ENCODE measurements at regions not wholly inside any gene's neighbourhood (a gene's known extent, or its start where the extent isn't known, plus 50 kb on each side); places are given as distances from the start of the nearest gene placed in this dataset.

- FAIRE-seq (no peak), DNase-seq (ENCODE audit: low read depth) (no peak)
- Histone ChIP-seq H3K27me3 (ENCODE audit: control insufficient read depth, insufficient read depth, low read length) (no peaks in the 10 kb centered on the region), H3K4me3 (ENCODE audit: low read depth, low read length) (no peak overlapping the region), H3K36me3 (ENCODE audit: control insufficient read depth, insufficient read depth, low read length) (no peaks in the 10 kb centered on the region)
- TF ChIP-seq, protein P1, sequence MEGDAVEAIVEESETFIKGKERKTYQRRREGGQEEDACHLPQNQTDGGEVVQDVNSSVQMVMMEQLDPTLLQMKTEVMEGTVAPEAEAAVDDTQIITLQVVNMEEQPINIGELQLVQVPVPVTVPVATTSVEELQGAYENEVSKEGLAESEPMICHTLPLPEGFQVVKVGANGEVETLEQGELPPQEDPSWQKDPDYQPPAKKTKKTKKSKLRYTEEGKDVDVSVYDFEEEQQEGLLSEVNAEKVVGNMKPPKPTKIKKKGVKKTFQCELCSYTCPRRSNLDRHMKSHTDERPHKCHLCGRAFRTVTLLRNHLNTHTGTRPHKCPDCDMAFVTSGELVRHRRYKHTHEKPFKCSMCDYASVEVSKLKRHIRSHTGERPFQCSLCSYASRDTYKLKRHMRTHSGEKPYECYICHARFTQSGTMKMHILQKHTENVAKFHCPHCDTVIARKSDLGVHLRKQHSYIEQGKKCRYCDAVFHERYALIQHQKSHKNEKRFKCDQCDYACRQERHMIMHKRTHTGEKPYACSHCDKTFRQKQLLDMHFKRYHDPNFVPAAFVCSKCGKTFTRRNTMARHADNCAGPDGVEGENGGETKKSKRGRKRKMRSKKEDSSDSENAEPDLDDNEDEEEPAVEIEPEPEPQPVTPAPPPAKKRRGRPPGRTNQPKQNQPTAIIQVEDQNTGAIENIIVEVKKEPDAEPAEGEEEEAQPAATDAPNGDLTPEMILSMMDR (IDR thresholded peaks at IDR 0.05; ENCODE audit: insufficient read depth, low read length, severe bottlenecking) = no peak
These were observed 322.2 kb upstream of the ZNF521 start for GRCh38 chr18:25674183-25674582.

DNA sequence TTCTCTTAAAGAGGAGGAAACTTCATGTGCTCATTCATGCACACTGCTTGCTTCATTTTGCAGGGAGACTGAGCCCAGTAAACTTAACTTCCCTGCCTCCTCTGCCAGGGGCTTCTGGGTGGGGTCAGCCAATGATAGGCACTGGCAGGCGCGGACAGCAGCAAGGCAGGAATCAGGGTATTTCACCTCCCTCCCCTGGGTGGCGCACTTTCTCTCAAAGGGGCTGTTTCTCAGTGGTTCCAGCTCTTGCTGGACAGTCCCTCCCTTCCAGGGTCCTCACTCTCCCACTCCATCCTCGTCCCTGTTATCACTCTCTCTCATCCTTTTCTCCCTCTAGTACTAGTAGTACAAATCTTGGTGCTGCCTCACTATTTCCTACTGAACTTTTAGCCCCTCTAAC is 320.5 kb upstream of the ZNF521 start:
- Histone ChIP-seq H3K36me3 (ENCODE audit: control insufficient read depth, insufficient read depth, low read length) (no peaks in the 10 kb centered on the region), H3K4me3 (ENCODE audit: low read depth, low read length) (no peak overlapping the region), H3K27me3 (ENCODE audit: control insufficient read depth, insufficient read depth, low read length) (no peaks in the 10 kb centered on the region)
- FAIRE-seq (no peak), DNase-seq (ENCODE audit: low read depth) (no peak)
- TF ChIP-seq, protein P1 (IDR thresholded peaks at IDR 0.05; ENCODE audit: insufficient read depth, low read length, severe bottlenecking) = no peak

DNA sequence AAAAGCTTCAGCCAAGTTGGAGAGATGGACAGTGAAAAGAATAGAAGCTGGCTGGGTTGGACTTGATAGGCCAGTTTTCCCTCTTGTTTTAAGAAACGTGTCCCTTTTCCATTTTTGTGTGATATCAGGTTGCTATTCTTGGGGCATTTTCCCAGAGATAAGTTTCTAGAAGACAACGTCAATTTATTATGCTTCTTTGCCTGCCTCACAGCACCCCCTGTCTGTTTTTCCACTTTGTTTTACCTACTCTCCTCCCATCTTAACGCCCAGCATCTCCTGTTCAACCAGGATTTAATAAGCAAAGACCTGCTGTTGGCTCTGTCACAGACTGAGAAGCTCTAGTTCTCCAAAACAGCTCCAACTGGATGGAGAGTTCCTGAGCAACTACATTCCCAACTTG is 317.8 kb upstream of the ZNF521 start:
- no peaks in the 10 kb centered on the region for H3K27me3 ChIP-seq (ENCODE audit: control insufficient read depth, insufficient read depth, low read length)
- TF ChIP-seq, protein P1 (IDR thresholded peaks at IDR 0.05; ENCODE audit: insufficient read depth, low read length, severe bottlenecking) = no peak
- FAIRE-seq (no peak), DNase-seq (ENCODE audit: low read depth) (no peak)
- H3K4me3 ChIP-seq (ENCODE audit: low read depth, low read length) = no peak overlapping the region
- H3K36me3 ChIP-seq (ENCODE audit: control insufficient read depth, insufficient read depth, low read length) = no peaks in the 10 kb centered on the region

GRCh38 chr18:25662272-25662671 is 310.3 kb upstream of the ZNF521 start:
- Histone ChIP-seq H3K36me3 (ENCODE audit: control insufficient read depth, insufficient read depth, low read length) (no peaks in the 10 kb centered on the region), H3K27me3 (ENCODE audit: control insufficient read depth, insufficient read depth, low read length) (no peaks in the 10 kb centered on the region), H3K4me3 (ENCODE audit: low read depth, low read length) (no peak overlapping the region)
- TF ChIP-seq, protein P1 (IDR thresholded peaks at IDR 0.05; ENCODE audit: insufficient read depth, low read length, severe bottlenecking) = no peak
- DNase-seq (ENCODE audit: low read depth) = no peak
- no peak for FAIRE-seq

DNA sequence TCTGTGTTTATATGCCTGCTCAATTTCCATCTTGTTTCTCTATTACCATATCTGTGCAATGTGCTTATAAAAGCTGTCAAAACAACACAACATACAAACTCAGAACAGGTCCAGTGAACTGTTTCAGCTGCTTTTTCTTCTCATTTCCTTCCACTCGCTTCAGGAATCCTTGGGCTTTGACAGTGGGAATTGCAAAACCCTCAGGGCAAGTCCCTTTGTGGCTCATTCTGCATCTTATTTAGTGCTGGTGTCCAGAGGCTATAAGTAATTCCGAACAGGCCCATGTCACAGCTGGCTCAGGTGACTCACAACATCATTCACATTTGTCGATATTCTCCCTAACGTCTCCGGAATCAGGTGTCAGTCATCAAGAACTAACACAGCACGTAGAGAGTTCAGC is 309.9 kb upstream of the ZNF521 start:
- FAIRE-seq (no peak), DNase-seq (ENCODE audit: low read depth) (no peak)

GRCh38 chr18:25659541-25659940 is 307.6 kb upstream of the ZNF521 start:
- TF ChIP-seq, protein P1 (IDR thresholded peaks at IDR 0.05; ENCODE audit: insufficient read depth, low read length, severe bottlenecking) = no peak
- FAIRE-seq = no peak
- H3K4me3 ChIP-seq (ENCODE audit: low read depth, low read length) = no peak overlapping the region
- DNase-seq (ENCODE audit: low read depth) = no peak
- no peaks in the 10 kb centered on the region for H3K36me3 ChIP-seq (ENCODE audit: control insufficient read depth, insufficient read depth, low read length)
- no peaks in the 10 kb centered on the region for H3K27me3 ChIP-seq (ENCODE audit: control insufficient read depth, insufficient read depth, low read length)

More for the DNA sequence above, 309.9 kb upstream of the ZNF521 start:
- no peaks in the 10 kb centered on the region for H3K36me3 ChIP-seq (ENCODE audit: control insufficient read depth, insufficient read depth, low read length)
- TF ChIP-seq, protein P1 (IDR thresholded peaks at IDR 0.05; ENCODE audit: insufficient read depth, low read length, severe bottlenecking) = no peak
- no peaks in the 10 kb centered on the region for H3K27me3 ChIP-seq (ENCODE audit: control insufficient read depth, insufficient read depth, low read length)
- no peak overlapping the region for H3K4me3 ChIP-seq (ENCODE audit: low read depth, low read length)

Data from bronchial epithelial cell (primary cell).